NCI-H146 treated with DMSO at 0.1 percent for 48 hours (cell line): ENCODE measurements at regions not wholly inside any gene's neighbourhood (a gene's known extent, or its start where the extent isn't known, plus 50 kb on each side); places are given as distances from the start of the nearest gene placed in this dataset.

ENCODE experiments used
- DNase-seq: peaks from one replicate; lab custom pipeline; 2025; ENCODE audit not compliant: unreplicated experiment; lab: John Stamatoyannopoulos, UW

GRCh38 chr3:177426878-177427495 lies 229.7 kb upstream of the TBL1XR1 start:
- no peak for DNase-seq

GRCh38 chr3:177427540-177427939 lies 230.3 kb upstream of the TBL1XR1 start:
- DNase-seq, result no peak

- no peak for DNase-seq
Observed at GRCh38 chr3:177429079-177429478, 231.8 kb upstream of the TBL1XR1 start.

GRCh38 chr3:177429771-177430170 lies 232.5 kb upstream of the TBL1XR1 start:
- no peak for DNase-seq

- DNase-seq, result no peak
Observed at GRCh38 chr3:177430653-177431052, 233.4 kb upstream of the TBL1XR1 start.

GRCh38 chr3:177431525-177432176 lies 234.4 kb upstream of the TBL1XR1 start:
- DNase-seq, result peak; percentile 95

GRCh38 chr3:177435301-177435700 lies 238.0 kb upstream of the TBL1XR1 start:
- no peak for DNase-seq

GRCh38 chr3:177437513-177438337 lies 240.4 kb upstream of the TBL1XR1 start:
- DNase-seq, result no peak

GRCh38 chr3:177438596-177439220 lies 241.4 kb upstream of the TBL1XR1 start:
- no peak for DNase-seq

GRCh38 chr3:177439694-177440269 lies 242.5 kb upstream of the TBL1XR1 start:
- no peak for DNase-seq

- DNase-seq, result no peak
Observed at GRCh38 chr3:177440456-177441104, 243.3 kb upstream of the TBL1XR1 start.

GRCh38 chr3:177441276-177441812 lies 244.1 kb upstream of the TBL1XR1 start:
- no peak for DNase-seq

GRCh38 chr3:177441813-177442646 lies 244.7 kb upstream of the TBL1XR1 start:
- no peak for DNase-seq

- DNase-seq, result no peak
Observed at GRCh38 chr3:177443469-177443868, 246.2 kb upstream of the TBL1XR1 start.

GRCh38 chr3:177444696-177445095 lies 247.4 kb upstream of the TBL1XR1 start:
- no peak for DNase-seq

GRCh38 chr3:177445549-177445948 lies 248.3 kb upstream of the TBL1XR1 start:
- no peak for DNase-seq

GRCh38 chr3:177446165-177446601 lies 248.9 kb upstream of the TBL1XR1 start:
- DNase-seq, result no peak

- DNase-seq, result no peak
Observed at GRCh38 chr3:177447938-177448337, 250.7 kb upstream of the TBL1XR1 start.

GRCh38 chr3:177448987-177449359 lies 251.7 kb upstream of the TBL1XR1 start:
- no peak for DNase-seq
